ENCODE measurements at regions not wholly inside any gene's neighbourhood (a gene's known extent, or its start where the extent isn't known, plus 50 kb on each side); places are given as distances from the start of the nearest gene placed in this dataset.

GRCh38 chr6:121499666-121500065 lies 64.2 kb downstream of the GJA1 start:
- no peaks in the 10 kb centered on the region for H3K27me3 Mint-ChIP-seq
- H3K4me1 Mint-ChIP-seq (ENCODE audit: low read depth): peaks cover 10% of the 10 kb centered on the region
- no peaks in the 10 kb centered on the region for H3K9me3 Mint-ChIP-seq
- H3K27ac Mint-ChIP-seq: no peak overlapping the region
- H3K36me3 Mint-ChIP-seq (ENCODE audit: low read depth): no peaks in the 10 kb centered on the region
- no peak for DNase-seq
- H3K4me3 Mint-ChIP-seq: no peak overlapping the region

DNA sequence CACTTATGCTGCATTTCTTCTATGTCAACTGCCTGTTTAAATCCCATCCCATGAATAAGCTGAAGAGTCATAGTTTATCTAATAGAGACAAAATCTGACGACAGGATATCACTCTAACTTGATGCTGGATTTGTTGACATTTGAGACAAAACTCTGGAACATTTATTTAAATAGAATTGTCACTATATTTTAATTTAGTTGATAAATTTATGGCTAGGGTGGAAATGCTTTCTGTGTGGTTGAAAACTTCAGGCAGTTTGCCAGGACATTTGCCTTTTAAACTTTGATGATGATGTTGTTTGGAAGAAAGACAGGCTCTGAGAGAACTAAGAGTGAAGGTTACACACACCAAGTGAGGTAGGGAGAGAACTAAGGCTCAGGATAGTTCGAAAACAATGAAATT lies 68.1 kb downstream of the GJA1 start:
- Mint-ChIP-seq H3K27ac (no peak overlapping the region), H3K27me3 (no peaks in the 10 kb centered on the region), H3K4me3 (no peak overlapping the region), H3K4me1 (ENCODE audit: low read depth) (peaks cover 10% of the 10 kb centered on the region), H3K9me3 (no peaks in the 10 kb centered on the region), H3K36me3 (ENCODE audit: low read depth) (no peaks in the 10 kb centered on the region)
- DNase-seq: no peak

DNA sequence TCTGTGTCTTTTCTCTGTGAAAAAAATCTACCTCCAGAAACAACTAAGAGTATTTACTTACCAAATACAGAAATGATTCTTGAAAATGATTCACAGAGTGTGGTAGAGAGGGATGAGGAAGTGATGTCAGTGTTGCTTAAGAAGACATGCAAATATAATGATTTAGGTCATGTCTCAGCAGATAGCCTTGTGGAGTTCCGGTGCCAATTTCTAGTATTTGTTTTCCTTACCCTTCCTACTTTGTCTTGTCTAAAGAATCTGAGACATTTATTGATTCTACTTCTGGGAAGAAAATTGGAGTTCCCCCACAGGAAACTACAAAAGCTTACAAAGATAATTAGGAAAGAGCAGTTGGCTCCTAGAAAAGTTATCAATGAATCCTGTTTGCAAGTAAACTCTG lies 68.8 kb downstream of the GJA1 start:
- Mint-ChIP-seq H3K36me3 (ENCODE audit: low read depth) (no peaks in the 10 kb centered on the region), H3K9me3 (no peaks in the 10 kb centered on the region), H3K27ac (no peak overlapping the region), H3K4me1 (ENCODE audit: low read depth) (peaks cover 10% of the 10 kb centered on the region), H3K27me3 (no peaks in the 10 kb centered on the region), H3K4me3 (no peak overlapping the region)
- no peak for DNase-seq

DNA sequence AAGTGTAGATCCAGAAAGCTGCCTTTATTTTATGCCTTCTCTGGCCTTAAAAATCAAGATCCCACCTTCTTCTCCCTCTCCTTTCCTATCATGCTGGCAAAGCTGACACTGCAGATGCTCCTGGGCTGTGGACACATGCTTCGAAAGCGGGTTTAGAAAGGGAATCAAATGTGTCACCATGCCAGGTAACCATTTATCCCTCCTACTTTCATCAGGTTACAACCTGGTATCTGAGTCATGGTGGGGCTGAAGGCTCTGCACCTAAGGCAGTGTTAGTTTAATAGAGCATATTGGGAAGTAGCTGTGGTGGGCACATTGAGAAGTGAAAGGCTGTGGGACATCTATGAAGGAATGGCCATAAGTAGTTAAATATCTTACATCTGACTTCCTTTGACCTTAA lies 69.8 kb downstream of the GJA1 start:
- Mint-ChIP-seq H3K4me3 (no peak overlapping the region), H3K36me3 (ENCODE audit: low read depth) (no peaks in the 10 kb centered on the region), H3K4me1 (ENCODE audit: low read depth) (peaks cover 10% of the 10 kb centered on the region), H3K27me3 (no peaks in the 10 kb centered on the region), H3K9me3 (no peaks in the 10 kb centered on the region), H3K27ac (no peak overlapping the region)
- DNase-seq: no peak

- Mint-ChIP-seq H3K4me3 (no peak overlapping the region), H3K36me3 (ENCODE audit: low read depth) (no peaks in the 10 kb centered on the region), H3K9me3 (no peaks in the 10 kb centered on the region), H3K27me3 (no peaks in the 10 kb centered on the region), H3K27ac (no peak overlapping the region), H3K4me1 (ENCODE audit: low read depth) (peaks cover 10% of the 10 kb centered on the region)
- DNase-seq: no peak
Measured at GRCh38 chr6:121506761-121507754, 71.6 kb downstream of the GJA1 start.

- no peaks in the 10 kb centered on the region for H3K27me3 Mint-ChIP-seq
Measured at GRCh38 chr6:121510568-121511177, 75.2 kb downstream of the GJA1 start.

GRCh38 chr6:121515630-121516265 lies 80.3 kb downstream of the GJA1 start:
- no peak overlapping the region for H3K4me3 Mint-ChIP-seq
- H3K4me1 Mint-ChIP-seq (ENCODE audit: low read depth): no peaks in the 10 kb centered on the region
- no peaks in the 10 kb centered on the region for H3K36me3 Mint-ChIP-seq (ENCODE audit: low read depth)
- no peaks in the 10 kb centered on the region for H3K9me3 Mint-ChIP-seq
- H3K27ac Mint-ChIP-seq: no peak overlapping the region
- no peaks in the 10 kb centered on the region for H3K27me3 Mint-ChIP-seq
- DNase-seq: no peak

More at GRCh38 chr6:121510568-121511177, 75.2 kb downstream of the GJA1 start:
- Mint-ChIP-seq H3K27ac (no peak overlapping the region), H3K4me3 (no peak overlapping the region), H3K36me3 (ENCODE audit: low read depth) (no peaks in the 10 kb centered on the region), H3K9me3 (no peaks in the 10 kb centered on the region), H3K4me1 (ENCODE audit: low read depth) (no peaks in the 10 kb centered on the region)
- no peak for DNase-seq

DNA sequence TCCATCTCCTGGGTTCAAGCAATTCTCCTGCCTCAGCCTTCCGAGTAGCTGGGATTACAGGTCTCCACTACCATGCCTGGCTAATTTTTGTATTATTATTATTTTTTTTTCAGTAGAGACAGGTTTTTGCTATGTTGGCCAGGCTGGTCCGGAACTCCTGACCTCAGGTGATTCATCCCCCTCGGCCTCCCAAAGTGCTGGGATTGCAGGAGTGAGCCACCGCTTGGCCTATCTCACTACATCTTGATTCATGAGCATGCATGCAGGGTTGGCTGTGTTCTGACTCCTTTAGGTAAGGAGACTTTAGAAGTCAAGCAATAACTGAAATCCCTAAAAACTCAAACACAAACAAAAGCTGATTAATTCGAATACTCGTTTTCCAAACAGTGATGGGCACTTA lies 80.9 kb downstream of the GJA1 start:
- DNase-seq: no peak
- Mint-ChIP-seq H3K9me3 (no peaks in the 10 kb centered on the region), H3K4me3 (no peak overlapping the region), H3K27ac (no peak overlapping the region), H3K27me3 (no peaks in the 10 kb centered on the region), H3K4me1 (ENCODE audit: low read depth) (no peaks in the 10 kb centered on the region), H3K36me3 (ENCODE audit: low read depth) (no peaks in the 10 kb centered on the region)

DNA sequence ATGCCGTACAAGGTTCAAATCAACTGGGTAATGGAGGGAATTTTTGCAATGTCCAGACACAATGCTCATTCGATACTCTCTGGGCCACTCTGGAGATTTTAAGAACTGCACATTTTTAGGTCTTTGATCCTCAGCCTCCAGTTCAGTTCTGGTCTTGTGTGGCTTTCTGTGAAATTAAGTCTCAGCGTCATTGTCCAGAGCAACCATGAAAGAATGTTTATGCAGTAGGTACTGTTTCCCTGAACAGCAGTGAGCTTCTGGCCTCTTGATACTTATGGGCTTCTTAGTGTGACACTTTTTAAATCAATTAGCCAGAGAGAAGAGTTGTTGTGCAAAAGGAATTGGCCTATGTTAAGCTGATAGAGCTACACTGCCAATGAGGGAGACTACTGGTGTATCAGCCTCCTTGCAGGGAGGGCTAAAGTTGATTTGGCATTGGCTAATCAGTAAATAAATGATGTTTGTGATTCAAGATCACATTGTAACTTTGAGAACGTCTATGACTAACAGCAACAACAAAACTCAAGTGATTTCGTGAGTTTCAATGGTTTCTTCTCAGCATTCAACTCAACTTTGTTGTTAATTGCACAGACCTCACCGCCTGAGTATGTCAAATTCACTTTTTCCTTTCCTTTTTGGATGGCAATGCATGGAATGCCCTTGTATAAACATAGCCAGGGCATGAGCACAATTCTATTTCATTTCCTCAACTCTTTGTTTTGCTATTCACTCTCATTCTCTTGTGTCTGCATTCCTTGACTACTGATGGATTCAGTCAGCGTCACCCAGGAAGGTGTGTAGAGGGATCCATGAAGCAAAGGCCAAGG lies 85.1 kb downstream of the GJA1 start:
- no peaks in the 10 kb centered on the region for H3K4me1 Mint-ChIP-seq (ENCODE audit: low read depth)
- H3K36me3 Mint-ChIP-seq (ENCODE audit: low read depth): no peaks in the 10 kb centered on the region

GRCh38 chr6:121521164-121521555 lies 85.7 kb downstream of the GJA1 start:
- no peak overlapping the region for H3K27ac Mint-ChIP-seq
- H3K27me3 Mint-ChIP-seq: no peaks in the 10 kb centered on the region
- no peak for DNase-seq
- no peak overlapping the region for H3K4me3 Mint-ChIP-seq
- H3K9me3 Mint-ChIP-seq: no peaks in the 10 kb centered on the region
- no peaks in the 10 kb centered on the region for H3K36me3 Mint-ChIP-seq (ENCODE audit: low read depth)
- no peaks in the 10 kb centered on the region for H3K4me1 Mint-ChIP-seq (ENCODE audit: low read depth)

More for the DNA sequence above, 85.1 kb downstream of the GJA1 start:
- no peaks in the 10 kb centered on the region for H3K9me3 Mint-ChIP-seq
- DNase-seq: no peak
- H3K27me3 Mint-ChIP-seq: no peaks in the 10 kb centered on the region
- no peak overlapping the region for H3K27ac Mint-ChIP-seq
- no peak overlapping the region for H3K4me3 Mint-ChIP-seq

DNA sequence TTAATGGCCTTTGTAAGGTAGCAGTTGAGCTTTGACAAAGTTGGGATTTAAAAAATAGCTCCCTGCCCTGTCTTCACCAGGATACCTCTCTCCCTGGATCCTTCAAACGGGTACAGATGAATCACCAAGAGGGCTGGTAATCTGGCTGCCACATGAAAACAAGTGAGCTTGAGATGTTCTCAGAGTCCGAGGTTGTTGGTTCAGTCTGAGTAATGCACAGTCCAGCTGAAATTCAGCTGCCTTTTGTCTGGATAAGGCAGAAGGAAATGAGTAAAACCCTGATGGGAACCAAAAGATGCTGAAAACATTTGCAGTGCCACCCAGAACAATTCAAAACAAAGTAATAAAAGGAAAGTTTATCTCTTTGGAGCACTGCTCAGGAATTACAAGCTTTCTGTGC lies 86.8 kb downstream of the GJA1 start:
- no peaks in the 10 kb centered on the region for H3K9me3 Mint-ChIP-seq
- H3K27me3 Mint-ChIP-seq: no peaks in the 10 kb centered on the region
- no peak for DNase-seq
- no peak overlapping the region for H3K27ac Mint-ChIP-seq
- H3K4me1 Mint-ChIP-seq (ENCODE audit: low read depth): no peaks in the 10 kb centered on the region
- no peaks in the 10 kb centered on the region for H3K36me3 Mint-ChIP-seq (ENCODE audit: low read depth)
- H3K4me3 Mint-ChIP-seq: no peak overlapping the region

- no peaks in the 10 kb centered on the region for H3K36me3 Mint-ChIP-seq (ENCODE audit: low read depth)
- no peak overlapping the region for H3K4me3 Mint-ChIP-seq
- DNase-seq: no peak
- H3K4me1 Mint-ChIP-seq (ENCODE audit: low read depth): no peaks in the 10 kb centered on the region
- no peaks in the 10 kb centered on the region for H3K27me3 Mint-ChIP-seq
- H3K9me3 Mint-ChIP-seq: no peaks in the 10 kb centered on the region
- no peak overlapping the region for H3K27ac Mint-ChIP-seq
Measured at GRCh38 chr6:121522771-121523386, 87.4 kb downstream of the GJA1 start.

DNA sequence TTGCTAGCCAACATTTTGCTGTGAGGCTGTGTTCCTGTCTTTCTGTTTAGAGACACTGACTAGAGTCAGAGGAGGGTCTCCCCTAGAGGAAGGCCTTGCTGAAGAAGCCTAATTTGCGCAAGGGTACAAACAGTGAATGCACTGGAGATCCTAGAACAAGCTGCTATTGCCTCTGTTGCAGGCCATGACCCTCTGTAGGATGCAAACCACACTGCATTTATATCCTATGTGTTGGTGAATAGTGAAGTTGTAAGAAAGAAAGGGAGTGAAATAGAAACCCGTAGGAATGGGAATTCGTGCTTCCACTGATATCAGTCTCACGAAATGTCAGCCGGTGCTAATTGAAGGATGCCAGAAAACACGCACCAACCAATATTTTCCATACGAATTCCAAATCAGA lies 88.2 kb downstream of the GJA1 start:
- Mint-ChIP-seq H3K27ac (no peak overlapping the region), H3K4me3 (no peak overlapping the region), H3K4me1 (ENCODE audit: low read depth) (no peaks in the 10 kb centered on the region), H3K9me3 (no peaks in the 10 kb centered on the region), H3K27me3 (no peaks in the 10 kb centered on the region), H3K36me3 (ENCODE audit: low read depth) (no peaks in the 10 kb centered on the region)
- DNase-seq: no peak

DNA sequence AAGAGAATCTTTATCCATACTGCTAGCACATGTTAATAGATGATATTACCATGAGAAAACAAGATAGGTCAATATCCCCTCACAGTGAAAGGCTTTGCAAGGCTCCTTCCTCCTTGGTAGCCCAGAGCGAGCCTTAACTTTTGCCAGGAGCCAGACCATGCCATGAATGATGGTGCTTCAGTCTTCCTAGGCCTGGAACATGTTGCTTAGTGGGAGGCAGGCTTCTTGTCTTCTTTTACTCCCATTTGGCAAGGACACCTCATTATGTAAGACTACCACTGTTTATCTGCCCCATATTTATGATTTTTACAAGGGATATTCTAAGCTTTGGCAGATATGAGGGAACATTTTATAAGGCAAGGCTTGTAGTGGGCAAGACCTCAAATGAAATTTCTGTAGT lies 90.8 kb downstream of the GJA1 start:
- Mint-ChIP-seq H3K4me1 (ENCODE audit: low read depth) (no peaks in the 10 kb centered on the region), H3K4me3 (no peak overlapping the region), H3K27me3 (no peaks in the 10 kb centered on the region), H3K27ac (no peak overlapping the region), H3K36me3 (ENCODE audit: low read depth) (no peaks in the 10 kb centered on the region), H3K9me3 (no peaks in the 10 kb centered on the region)
- DNase-seq: no peak
